ENCODE measurements at regions not wholly inside any gene's neighbourhood (a gene's known extent, or its start where the extent isn't known, plus 50 kb on each side); places are given as distances from the start of the nearest gene placed in this dataset.
"Not testable (repeated sequence)": the region's sequence is repeated elsewhere in the genome, so short reads cannot be mapped to it uniquely, and the experiment has no call there.

- TF ChIP-seq CTCF (IDR thresholded peaks at IDR 0.05); POLR2A (IDR thresholded peaks at IDR 0.05; ENCODE audit: low read depth); EP300 (IDR thresholded peaks at IDR 0.05): not testable (repeated sequence)
Measured at GRCh38 chr10:84739126-84739525, 410.7 kb downstream of the CCSER2 start.
